GM23338 (cell line): ENCODE measurements at regions not wholly inside any gene's neighbourhood (a gene's known extent, or its start where the extent isn't known, plus 50 kb on each side); places are given as distances from the start of the nearest gene placed in this dataset.

Experiments used
- ATAC-seq: fragments of 200-7000 bp; cut with Tn5 transposase; 3 replicates; pipeline ENCODE4 v1.9.1; 2020
- DNase-seq: peaks from one replicate; pipeline ENCODE4 v3.0.0-alpha.2; 2015; ENCODE audit warnings: low spot score
- H2AFZ ChIP-seq: fragments of 200-600 bp; sonication (generic); 2 replicates; pipeline ENCODE4 v1.8.0; 2016; ENCODE audit warnings: antibody characterized with exemption, mild to moderate bottlenecking, moderate library complexity
- H3F3A ChIP-seq: fragments of 200-600 bp; sonication (generic); replicated peaks from 2 replicates; pipeline ENCODE4 v1.8.0; 2017; ENCODE audit warnings: antibody characterized with exemption, mixed run types, low read depth
- H3K27ac ChIP-seq: fragments of 200-600 bp; sonication (generic); 2 replicates; pipeline ENCODE4 v1.6.1; 2016; ENCODE audit warnings: low read depth
- H3K27me3 ChIP-seq: fragments of 200-600 bp; sonication (generic); 2 replicates; pipeline ENCODE4 v1.8.0; 2016; ENCODE audit warnings: mild to moderate bottlenecking, mixed run types, moderate library complexity; ENCODE audit not compliant: insufficient read depth
- H3K36me3 ChIP-seq: fragments of 200-600 bp; sonication (generic); 2 replicates; pipeline ENCODE4 v1.8.0; 2016; ENCODE audit warnings: mild to moderate bottlenecking; ENCODE audit not compliant: insufficient read depth
- H3K4me1 ChIP-seq: fragments of 200-600 bp; sonication (generic); 2 replicates; pipeline ENCODE4 v1.8.0; 2016; ENCODE audit warnings: mild to moderate bottlenecking, moderate library complexity; ENCODE audit not compliant: insufficient read depth
- H3K4me2 ChIP-seq: fragments of 200-600 bp; sonication (generic); 2 replicates; pipeline ENCODE4 v1.7.1; 2017; ENCODE audit warnings: mixed run types
- H3K4me3 ChIP-seq: fragments of 200-600 bp; sonication (generic); 2 replicates; pipeline ENCODE4 v1.6.1; 2016; ENCODE audit warnings: mixed run types
- H3K79me2 ChIP-seq: fragments of 200-600 bp; sonication (generic); replicated peaks from 2 replicates; pipeline ENCODE4 v1.8.0; 2017; ENCODE audit warnings: mild to moderate bottlenecking; ENCODE audit not compliant: insufficient read depth
- H3K9me2 ChIP-seq: fragments of 200-600 bp; sonication (generic); 2 replicates; pipeline ENCODE4 v1.8.0; 2017; ENCODE audit not compliant: insufficient read depth
- H4K20me1 ChIP-seq: fragments of 200-600 bp; sonication (generic); replicated peaks from 2 replicates; pipeline ENCODE4 v1.8.0; 2017; ENCODE audit warnings: mild to moderate bottlenecking; ENCODE audit not compliant: insufficient read depth
- H3K27ac Mint-ChIP-seq: 2 replicates; pipeline ENCODE4 v1.8.0; 2020; ENCODE audit warnings: inconsistent platforms, mild to moderate bottlenecking, moderate library complexity, mixed read lengths
- H3K27me3 Mint-ChIP-seq: 3 replicates; pipeline ENCODE4 v1.8.0; 2022; ENCODE audit warnings: low read depth, mild to moderate bottlenecking, moderate library complexity, mixed read lengths, inconsistent platforms; ENCODE audit not compliant: insufficient read depth, poor library complexity
- H3K36me3 Mint-ChIP-seq: 3 replicates; pipeline ENCODE4 v1.8.0; 2021; ENCODE audit warnings: low read depth, mild to moderate bottlenecking, inconsistent platforms, moderate library complexity, mixed read lengths
- H3K4me1 Mint-ChIP-seq: 3 replicates; pipeline ENCODE4 v1.8.0; 2020; ENCODE audit warnings: mild to moderate bottlenecking, inconsistent platforms, mixed read lengths
- H3K4me3 Mint-ChIP-seq: 3 replicates; pipeline ENCODE4 v1.8.0; 2021; ENCODE audit warnings: moderate library complexity, mild to moderate bottlenecking, inconsistent platforms, mixed read lengths
- H3K9me3 Mint-ChIP-seq: 3 replicates; pipeline ENCODE4 v1.8.0; 2020; ENCODE audit warnings: moderate library complexity, mild to moderate bottlenecking, inconsistent platforms, mixed read lengths
- CREB1 ChIP-seq: fragments of 250-450 bp; sonication (Bioruptor Pico); IDR thresholded peaks from 2 replicates; pipeline ENCODE4 v1.5.0; 2020; ENCODE audit warnings: low read depth, mild to moderate bottlenecking, moderate library complexity
- EZH2 ChIP-seq: fragments of 200-600 bp; sonication (generic); IDR thresholded peaks from one replicate; pipeline ENCODE4 v1.8.0; 2017; ENCODE audit warnings: antibody characterized with exemption, mild to moderate bottlenecking, low read depth; ENCODE audit not compliant: unreplicated experiment
- EZH2phosphoT487 ChIP-seq: fragments of 200-600 bp; sonication (generic); IDR thresholded peaks from one replicate; pipeline ENCODE4 v1.8.1; 2018; ENCODE audit warnings: antibody characterized with exemption; ENCODE audit not compliant: unreplicated experiment
- JUNB ChIP-seq: IDR thresholded peaks from one replicate; pipeline ENCODE4 v1.6.1; 2016; ENCODE audit warnings: antibody characterized with exemption; ENCODE audit not compliant: unreplicated experiment
- NANOG ChIP-seq: IDR thresholded peaks from 2 replicates; pipeline ENCODE4 v1.6.1; 2016; ENCODE audit warnings: antibody characterized with exemption, borderline replicate concordance
- POLR2AphosphoS5 ChIP-seq: IDR thresholded peaks from 2 replicates; pipeline ENCODE4 v1.6.1; 2016; ENCODE audit warnings: antibody characterized with exemption, low read depth
- STAT1 ChIP-seq: IDR thresholded peaks from one replicate; pipeline ENCODE4 v1.6.1; 2016; ENCODE audit warnings: antibody characterized with exemption; ENCODE audit not compliant: unreplicated experiment
- ZNF114 ChIP-seq: fragments of 250-450 bp; sonication (Bioruptor Pico); IDR thresholded peaks from 2 replicates; pipeline ENCODE4 v1.5.0; 2020; ENCODE audit warnings: mild to moderate bottlenecking, moderate library complexity
- ZNF331 ChIP-seq: fragments of 250-450 bp; sonication (Bioruptor Pico); IDR thresholded peaks from 2 replicates; pipeline ENCODE4 v1.5.0; 2020; ENCODE audit warnings: low read depth, mild to moderate bottlenecking, moderate library complexity
- TF ChIP-seq, protein P1 (sequence below): IDR thresholded peaks from one replicate; pipeline ENCODE4 v1.6.1; 2018; ENCODE audit warnings: antibody characterized with exemption; ENCODE audit not compliant: unreplicated experiment
- TF ChIP-seq, protein P2 (sequence below): fragments of 250-450 bp; sonication (Bioruptor Pico); IDR thresholded peaks from 2 replicates; pipeline ENCODE4 v1.5.0; 2020; ENCODE audit warnings: mild to moderate bottlenecking, moderate library complexity
- TF ChIP-seq, protein P3 (sequence below): IDR thresholded peaks from 2 replicates; pipeline ENCODE4 v1.6.1; 2016; ENCODE audit warnings: antibody characterized with exemption
- TF ChIP-seq, protein P4 (sequence below), 2 experiments: fragments of 200-600 bp in 1 of 2; sonication (generic) in 1 of 2; conservative IDR thresholded peaks; 2 replicates each; pipeline versions ENCODE4 v1.5.1 to v1.6.1; 2016 to 2017; ENCODE audit warnings: antibody characterized with exemption in 2 of 2, low read depth in 2 of 2, mild to moderate bottlenecking in 2 of 2, moderate library complexity in 1 of 2

DNA sequence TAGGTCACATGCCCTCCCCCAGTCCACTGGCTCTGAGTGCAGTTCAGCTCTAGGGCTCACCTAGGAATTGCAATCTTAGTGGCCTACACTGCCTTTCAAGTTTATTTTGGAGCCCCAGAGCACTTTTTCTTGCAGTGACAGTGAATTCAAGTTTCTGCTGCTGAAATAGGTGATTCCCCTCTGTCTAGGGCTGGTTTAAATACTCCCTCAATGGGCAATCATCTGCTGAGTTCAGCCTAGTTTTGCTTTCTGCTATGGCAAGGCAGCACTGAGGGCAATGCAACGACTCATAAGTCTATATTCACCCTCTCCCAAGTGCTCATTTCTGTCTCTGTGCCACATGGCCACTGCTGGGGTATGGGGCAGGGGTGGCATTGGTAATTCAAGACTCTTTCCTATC, 472.6 kb upstream of the RGS18 start:
- H3K4me3 Mint-ChIP-seq, result no peak overlapping the region
- Histone ChIP-seq H3K27me3 (no peaks in the 10 kb centered on the region), H2AFZ (no peak overlapping the region), H3K36me3 (no peaks in the 10 kb centered on the region), H3K9me2 (no peaks in the 10 kb centered on the region; the same call in 1 of the 2 replicates), H3K4me1 (no peaks in the 10 kb centered on the region), H3K4me2 (no peak overlapping the region), H3F3A (no peaks in the 10 kb centered on the region), H3K79me2 (no peaks in the 10 kb centered on the region), H3K27ac (no peak overlapping the region), H4K20me1 (no peaks in the 10 kb centered on the region), H3K4me3 (no peak overlapping the region)
- TF ChIP-seq EZH2phosphoT487 (no peak), ZNF114 (CRISPR knock-in tag) (no peak), EZH2 (no peak), JUNB (no peak), STAT1 (no peak), NANOG (no peak), ZNF331 (no peak), POLR2AphosphoS5 (no peak), CREB1 (CRISPR knock-in tag) (no peak)
- TF ChIP-seq, protein P1, sequence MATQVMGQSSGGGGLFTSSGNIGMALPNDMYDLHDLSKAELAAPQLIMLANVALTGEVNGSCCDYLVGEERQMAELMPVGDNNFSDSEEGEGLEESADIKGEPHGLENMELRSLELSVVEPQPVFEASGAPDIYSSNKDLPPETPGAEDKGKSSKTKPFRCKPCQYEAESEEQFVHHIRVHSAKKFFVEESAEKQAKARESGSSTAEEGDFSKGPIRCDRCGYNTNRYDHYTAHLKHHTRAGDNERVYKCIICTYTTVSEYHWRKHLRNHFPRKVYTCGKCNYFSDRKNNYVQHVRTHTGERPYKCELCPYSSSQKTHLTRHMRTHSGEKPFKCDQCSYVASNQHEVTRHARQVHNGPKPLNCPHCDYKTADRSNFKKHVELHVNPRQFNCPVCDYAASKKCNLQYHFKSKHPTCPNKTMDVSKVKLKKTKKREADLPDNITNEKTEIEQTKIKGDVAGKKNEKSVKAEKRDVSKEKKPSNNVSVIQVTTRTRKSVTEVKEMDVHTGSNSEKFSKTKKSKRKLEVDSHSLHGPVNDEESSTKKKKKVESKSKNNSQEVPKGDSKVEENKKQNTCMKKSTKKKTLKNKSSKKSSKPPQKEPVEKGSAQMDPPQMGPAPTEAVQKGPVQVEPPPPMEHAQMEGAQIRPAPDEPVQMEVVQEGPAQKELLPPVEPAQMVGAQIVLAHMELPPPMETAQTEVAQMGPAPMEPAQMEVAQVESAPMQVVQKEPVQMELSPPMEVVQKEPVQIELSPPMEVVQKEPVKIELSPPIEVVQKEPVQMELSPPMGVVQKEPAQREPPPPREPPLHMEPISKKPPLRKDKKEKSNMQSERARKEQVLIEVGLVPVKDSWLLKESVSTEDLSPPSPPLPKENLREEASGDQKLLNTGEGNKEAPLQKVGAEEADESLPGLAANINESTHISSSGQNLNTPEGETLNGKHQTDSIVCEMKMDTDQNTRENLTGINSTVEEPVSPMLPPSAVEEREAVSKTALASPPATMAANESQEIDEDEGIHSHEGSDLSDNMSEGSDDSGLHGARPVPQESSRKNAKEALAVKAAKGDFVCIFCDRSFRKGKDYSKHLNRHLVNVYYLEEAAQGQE, result no peak
- TF ChIP-seq, protein P2, sequence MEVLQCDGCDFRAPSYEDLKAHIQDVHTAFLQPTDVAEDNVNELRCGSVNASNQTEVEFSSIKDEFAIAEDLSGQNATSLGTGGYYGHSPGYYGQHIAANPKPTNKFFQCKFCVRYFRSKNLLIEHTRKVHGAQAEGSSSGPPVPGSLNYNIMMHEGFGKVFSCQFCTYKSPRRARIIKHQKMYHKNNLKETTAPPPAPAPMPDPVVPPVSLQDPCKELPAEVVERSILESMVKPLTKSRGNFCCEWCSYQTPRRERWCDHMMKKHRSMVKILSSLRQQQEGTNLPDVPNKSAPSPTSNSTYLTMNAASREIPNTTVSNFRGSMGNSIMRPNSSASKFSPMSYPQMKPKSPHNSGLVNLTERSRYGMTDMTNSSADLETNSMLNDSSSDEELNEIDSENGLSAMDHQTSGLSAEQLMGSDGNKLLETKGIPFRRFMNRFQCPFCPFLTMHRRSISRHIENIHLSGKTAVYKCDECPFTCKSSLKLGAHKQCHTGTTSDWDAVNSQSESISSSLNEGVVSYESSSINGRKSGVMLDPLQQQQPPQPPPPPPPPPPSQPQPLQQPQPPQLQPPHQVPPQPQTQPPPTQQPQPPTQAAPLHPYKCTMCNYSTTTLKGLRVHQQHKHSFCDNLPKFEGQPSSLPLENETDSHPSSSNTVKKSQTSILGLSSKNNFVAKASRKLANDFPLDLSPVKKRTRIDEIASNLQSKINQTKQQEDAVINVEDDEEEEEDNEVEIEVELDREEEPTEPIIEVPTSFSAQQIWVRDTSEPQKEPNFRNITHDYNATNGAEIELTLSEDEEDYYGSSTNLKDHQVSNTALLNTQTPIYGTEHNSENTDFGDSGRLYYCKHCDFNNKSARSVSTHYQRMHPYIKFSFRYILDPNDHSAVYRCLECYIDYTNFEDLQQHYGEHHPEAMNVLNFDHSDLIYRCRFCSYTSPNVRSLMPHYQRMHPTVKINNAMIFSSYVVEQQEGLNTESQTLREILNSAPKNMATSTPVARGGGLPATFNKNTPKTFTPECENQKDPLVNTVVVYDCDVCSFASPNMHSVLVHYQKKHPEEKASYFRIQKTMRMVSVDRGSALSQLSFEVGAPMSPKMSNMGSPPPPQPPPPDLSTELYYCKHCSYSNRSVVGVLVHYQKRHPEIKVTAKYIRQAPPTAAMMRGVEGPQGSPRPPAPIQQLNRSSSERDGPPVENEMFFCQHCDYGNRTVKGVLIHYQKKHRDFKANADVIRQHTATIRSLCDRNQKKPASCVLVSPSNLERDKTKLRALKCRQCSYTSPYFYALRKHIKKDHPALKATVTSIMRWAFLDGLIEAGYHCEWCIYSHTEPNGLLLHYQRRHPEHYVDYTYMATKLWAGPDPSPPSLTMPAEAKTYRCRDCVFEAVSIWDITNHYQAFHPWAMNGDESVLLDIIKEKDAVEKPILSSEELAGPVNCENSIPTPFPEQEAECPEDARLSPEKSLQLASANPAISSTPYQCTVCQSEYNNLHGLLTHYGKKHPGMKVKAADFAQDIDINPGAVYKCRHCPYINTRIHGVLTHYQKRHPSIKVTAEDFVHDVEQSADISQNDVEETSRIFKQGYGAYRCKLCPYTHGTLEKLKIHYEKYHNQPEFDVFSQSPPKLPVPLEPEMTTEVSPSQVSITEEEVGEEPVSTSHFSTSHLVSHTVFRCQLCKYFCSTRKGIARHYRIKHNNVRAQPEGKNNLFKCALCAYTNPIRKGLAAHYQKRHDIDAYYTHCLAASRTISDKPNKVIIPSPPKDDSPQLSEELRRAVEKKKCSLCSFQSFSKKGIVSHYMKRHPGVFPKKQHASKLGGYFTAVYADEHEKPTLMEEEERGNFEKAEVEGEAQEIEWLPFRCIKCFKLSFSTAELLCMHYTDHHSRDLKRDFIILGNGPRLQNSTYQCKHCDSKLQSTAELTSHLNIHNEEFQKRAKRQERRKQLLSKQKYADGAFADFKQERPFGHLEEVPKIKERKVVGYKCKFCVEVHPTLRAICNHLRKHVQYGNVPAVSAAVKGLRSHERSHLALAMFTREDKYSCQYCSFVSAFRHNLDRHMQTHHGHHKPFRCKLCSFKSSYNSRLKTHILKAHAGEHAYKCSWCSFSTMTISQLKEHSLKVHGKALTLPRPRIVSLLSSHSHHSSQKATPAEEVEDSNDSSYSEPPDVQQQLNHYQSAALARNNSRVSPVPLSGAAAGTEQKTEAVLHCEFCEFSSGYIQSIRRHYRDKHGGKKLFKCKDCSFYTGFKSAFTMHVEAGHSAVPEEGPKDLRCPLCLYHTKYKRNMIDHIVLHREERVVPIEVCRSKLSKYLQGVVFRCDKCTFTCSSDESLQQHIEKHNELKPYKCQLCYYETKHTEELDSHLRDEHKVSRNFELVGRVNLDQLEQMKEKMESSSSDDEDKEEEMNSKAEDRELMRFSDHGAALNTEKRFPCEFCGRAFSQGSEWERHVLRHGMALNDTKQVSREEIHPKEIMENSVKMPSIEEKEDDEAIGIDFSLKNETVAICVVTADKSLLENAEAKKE (CRISPR knock-in tag), result no peak
- TF ChIP-seq, protein P3, sequence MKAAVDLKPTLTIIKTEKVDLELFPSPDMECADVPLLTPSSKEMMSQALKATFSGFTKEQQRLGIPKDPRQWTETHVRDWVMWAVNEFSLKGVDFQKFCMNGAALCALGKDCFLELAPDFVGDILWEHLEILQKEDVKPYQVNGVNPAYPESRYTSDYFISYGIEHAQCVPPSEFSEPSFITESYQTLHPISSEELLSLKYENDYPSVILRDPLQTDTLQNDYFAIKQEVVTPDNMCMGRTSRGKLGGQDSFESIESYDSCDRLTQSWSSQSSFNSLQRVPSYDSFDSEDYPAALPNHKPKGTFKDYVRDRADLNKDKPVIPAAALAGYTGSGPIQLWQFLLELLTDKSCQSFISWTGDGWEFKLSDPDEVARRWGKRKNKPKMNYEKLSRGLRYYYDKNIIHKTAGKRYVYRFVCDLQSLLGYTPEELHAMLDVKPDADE, result no peak
- TF ChIP-seq, protein P4, sequence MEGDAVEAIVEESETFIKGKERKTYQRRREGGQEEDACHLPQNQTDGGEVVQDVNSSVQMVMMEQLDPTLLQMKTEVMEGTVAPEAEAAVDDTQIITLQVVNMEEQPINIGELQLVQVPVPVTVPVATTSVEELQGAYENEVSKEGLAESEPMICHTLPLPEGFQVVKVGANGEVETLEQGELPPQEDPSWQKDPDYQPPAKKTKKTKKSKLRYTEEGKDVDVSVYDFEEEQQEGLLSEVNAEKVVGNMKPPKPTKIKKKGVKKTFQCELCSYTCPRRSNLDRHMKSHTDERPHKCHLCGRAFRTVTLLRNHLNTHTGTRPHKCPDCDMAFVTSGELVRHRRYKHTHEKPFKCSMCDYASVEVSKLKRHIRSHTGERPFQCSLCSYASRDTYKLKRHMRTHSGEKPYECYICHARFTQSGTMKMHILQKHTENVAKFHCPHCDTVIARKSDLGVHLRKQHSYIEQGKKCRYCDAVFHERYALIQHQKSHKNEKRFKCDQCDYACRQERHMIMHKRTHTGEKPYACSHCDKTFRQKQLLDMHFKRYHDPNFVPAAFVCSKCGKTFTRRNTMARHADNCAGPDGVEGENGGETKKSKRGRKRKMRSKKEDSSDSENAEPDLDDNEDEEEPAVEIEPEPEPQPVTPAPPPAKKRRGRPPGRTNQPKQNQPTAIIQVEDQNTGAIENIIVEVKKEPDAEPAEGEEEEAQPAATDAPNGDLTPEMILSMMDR (conservative IDR thresholded peaks at IDR 0.05; ENCODE audit: low read depth in 2 of 2), result no peak
- no peaks in the 10 kb centered on the region for H3K9me3 Mint-ChIP-seq
- no peak for ATAC-seq
- no peak overlapping the region for H3K27ac Mint-ChIP-seq
- no peaks in the 10 kb centered on the region for H3K36me3 Mint-ChIP-seq
- no peak for DNase-seq
- H3K4me1 Mint-ChIP-seq, result no peaks in the 10 kb centered on the region
- no peaks in the 10 kb centered on the region for H3K27me3 Mint-ChIP-seq
